T-cell (primary cell): ENCODE measurements at regions not wholly inside any gene's neighbourhood (a gene's known extent, or its start where the extent isn't known, plus 50 kb on each side); places are given as distances from the start of the nearest gene placed in this dataset.

Source experiments
- ATAC-seq, 4 experiments: fragments of 200-7000 bp in 3 of 4; fragments of 150-1000 bp in 1 of 4; cut with Tn5 transposase; replicated peaks in 1 of 4; 1 replicate in 3 of 4; 2 replicates in 1 of 4; pipeline ENCODE4 v1.10.0; 2021; ENCODE audit warnings: moderate library complexity in 3 of 4, mild to moderate bottlenecking in 2 of 4, moderate number of reproducible peaks in 1 of 4
- CTCF ChIA-PET, 2 donors: fragments of 300-600 bp; sonication (Branson Sonifier 250); formaldehyde crosslinking; loops; one replicate each; lab custom pipeline; 2022; ENCODE audit warnings: antibody characterized with exemption in 2 of 2; lab: Charles Lee
- POLR2A ChIA-PET, 2 donors: fragments of 300-600 bp; sonication (Branson Sonifier 250); formaldehyde crosslinking; loops; one replicate each; lab custom pipeline; 2022; ENCODE audit warnings: antibody characterized with exemption in 2 of 2; lab: Charles Lee
- DNase-seq, 35 experiments: peaks; one replicate each; pipeline versions ENCODE4 v3.0.0 to v3.0.0-alpha.2; 2013 to 2023
- H3K27ac ChIP-seq: one replicate; pipeline ENCODE4 v1.5.1; 2013; ENCODE audit warnings: low read length
- H3K27me3 ChIP-seq, 2 experiments: replicated peaks in 1 of 2; 1 replicate in 1 of 2; 2 replicates in 1 of 2; pipeline versions ENCODE4 v1.6.1 to v1.7.0; 2013; ENCODE audit warnings: low read length in 1 of 2, mixed read lengths in 1 of 2; ENCODE audit not compliant: control insufficient read depth in 2 of 2, insufficient read depth in 2 of 2; ENCODE audit errors: extremely low read depth in 1 of 2
- H3K36me3 ChIP-seq, 2 donors: 1 replicate in 1 of 2; 2 replicates in 1 of 2; pipeline versions ENCODE4 v1.6.1 to v1.7.0; 2013; ENCODE audit warnings: low read length in 1 of 2; ENCODE audit not compliant: control insufficient read depth in 2 of 2, insufficient read depth in 1 of 2; ENCODE audit errors: extremely low read depth in 1 of 2
- H3K4me1 ChIP-seq, 2 experiments: 1 replicate in 1 of 2; 2 replicates in 1 of 2; pipeline versions ENCODE4 v1.6.1 to v1.7.0; 2013; ENCODE audit warnings: low read length in 2 of 2, mixed read lengths in 1 of 2; ENCODE audit not compliant: insufficient read depth in 2 of 2, control insufficient read depth in 1 of 2; ENCODE audit errors: extremely low read depth in 1 of 2
- H3K4me3 ChIP-seq, 2 donors: 1 replicate in 1 of 2; 2 replicates in 1 of 2; pipeline versions ENCODE4 v1.5.1 to v1.7.0; 2013; ENCODE audit warnings: mild to moderate bottlenecking in 2 of 2, low read length in 1 of 2, moderate library complexity in 1 of 2; ENCODE audit not compliant: control insufficient read depth in 1 of 2; ENCODE audit errors: extremely low read depth in 1 of 2
- H3K9me3 ChIP-seq: 2 replicates; pipeline ENCODE4 v1.7.0; 2013
- H3K27ac Mint-ChIP-seq, 2 donors: one replicate each; pipeline ENCODE4 v1.8.0; 2020 to 2021; ENCODE audit warnings: mild to moderate bottlenecking in 2 of 2, mixed read lengths in 2 of 2
- H3K27me3 Mint-ChIP-seq, 2 donors: one replicate each; pipeline ENCODE4 v1.8.0; 2021 to 2022; ENCODE audit warnings: mixed read lengths in 2 of 2
- H3K36me3 Mint-ChIP-seq: one replicate; pipeline ENCODE4 v1.8.0; 2021; ENCODE audit warnings: mixed read lengths
- H3K4me1 Mint-ChIP-seq, 3 donors: one replicate each; pipeline ENCODE4 v1.8.0; 2020 to 2022; ENCODE audit warnings: mixed read lengths in 3 of 3, mild to moderate bottlenecking in 1 of 3
- H3K4me3 Mint-ChIP-seq, 3 donors: one replicate each; pipeline ENCODE4 v1.8.0; 2020 to 2022; ENCODE audit warnings: mild to moderate bottlenecking in 3 of 3, mixed read lengths in 3 of 3, moderate library complexity in 3 of 3
- H3K9me3 Mint-ChIP-seq, 3 donors: one replicate each; pipeline ENCODE4 v1.8.0; 2020 to 2022; ENCODE audit warnings: mixed read lengths in 3 of 3
- WGBS: methylation state at CpG from one replicate; pipeline ENCODE4 v1.1.5; 2013; ENCODE audit warnings: missing lambda C conversion rate; ENCODE audit not compliant: insufficient coverage; 5-methylcytosine and 5-hydroxymethylcytosine counted together

DNA sequence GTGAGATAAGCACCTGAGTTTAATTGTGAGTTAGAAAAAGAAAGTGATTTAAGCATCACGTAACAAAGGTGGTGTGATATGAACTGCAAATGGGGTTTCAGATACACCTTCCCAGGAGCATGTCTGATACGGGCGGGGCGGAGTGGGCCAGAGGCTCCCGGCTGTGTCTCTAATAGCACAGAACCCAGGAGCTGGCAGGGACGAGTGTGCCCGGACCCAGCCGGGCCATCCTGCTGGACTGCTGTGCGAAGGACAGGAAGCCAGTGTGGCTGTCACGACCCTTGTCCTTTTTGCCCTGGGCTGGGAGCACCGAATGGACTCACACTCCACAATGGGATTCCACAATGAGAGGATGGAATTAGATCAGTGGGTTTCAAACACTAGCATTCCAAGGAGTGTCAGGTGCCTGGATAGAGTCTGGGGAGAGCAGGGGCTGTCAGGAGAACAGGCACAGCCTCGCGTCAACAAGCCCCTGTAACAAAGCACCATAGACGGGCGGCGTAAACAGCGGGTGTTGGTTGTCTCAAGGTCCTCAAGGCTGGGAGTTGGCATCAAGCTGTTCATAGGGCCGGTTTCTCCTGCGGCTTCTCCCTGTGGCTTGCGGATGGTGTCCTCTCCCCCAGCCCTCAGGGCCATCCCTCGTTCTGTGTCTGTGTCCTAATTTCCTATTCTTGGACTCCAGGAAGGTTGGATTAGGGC is 242.6 kb upstream of the PITRM1 start:
- Histone ChIP-seq H3K4me1 (peaks cover 0 to 6% of the 10 kb centered on the region in 2 experiments), H3K27ac (no peak overlapping the region), H3K4me3 (no peak overlapping the region), H3K27me3 (peaks cover 0 to 7% of the 10 kb centered on the region in 2 experiments), H3K36me3 (no peaks in the 10 kb centered on the region), H3K9me3 (no peaks in the 10 kb centered on the region)
- Mint-ChIP-seq H3K9me3 (peaks cover 3 to 5% (median 5%) of the 10 kb centered on the region in 3 donors), H3K4me3 (no peak overlapping the region), H3K27ac (no peak overlapping the region), H3K4me1 (peaks cover 6 to 10% (median 10%) of the 10 kb centered on the region in 3 donors), H3K27me3 (peaks cover 0 to 4% of the 10 kb centered on the region in 2 donors), H3K36me3 (no peaks in the 10 kb centered on the region)
- DNase-seq (no peak), ATAC-seq (no peak)
- CTCF ChIA-PET: no interaction called here
- 88% methylated on average over 21 of the region's 21 CpGs for WGBS
- POLR2A ChIA-PET: no interaction called here

- no peak overlapping the region for H3K27ac Mint-ChIP-seq
- H3K4me3 ChIP-seq: no peak overlapping the region
- CTCF ChIA-PET: interaction anchor here in 1 of 2 donors (0.6 kb wide), 1 partner anchor 107 kb away, joined by 3 read pairs; no protein-coding TSS in a partner anchor
- peaks cover under 1 to 5% (median 5%) of the 10 kb centered on the region in 3 donors for H3K4me1 Mint-ChIP-seq
- peaks cover 3 to 5% (median 5%) of the 10 kb centered on the region in 3 donors for H3K9me3 Mint-ChIP-seq
- DNase-seq (no peak), ATAC-seq (no peak)
- no peaks in the 10 kb centered on the region for H3K36me3 Mint-ChIP-seq
- POLR2A ChIA-PET: no interaction called here
- H3K4me3 Mint-ChIP-seq: no peak overlapping the region
- 91% methylated on average over 6 of the region's 10 CpGs for WGBS
- peaks cover 0 to 6% of the 10 kb centered on the region in 2 experiments for H3K27me3 ChIP-seq
- no peaks in the 10 kb centered on the region for H3K36me3 ChIP-seq
- no peak overlapping the region for H3K27ac ChIP-seq
- peaks cover 0 to under 1% of the 10 kb centered on the region in 2 experiments for H3K4me1 ChIP-seq
- H3K9me3 ChIP-seq: no peaks in the 10 kb centered on the region
- no peaks in the 10 kb centered on the region for H3K27me3 Mint-ChIP-seq
Observed at GRCh38 chr10:3414667-3415023, 242.1 kb upstream of the PITRM1 start.

DNA sequence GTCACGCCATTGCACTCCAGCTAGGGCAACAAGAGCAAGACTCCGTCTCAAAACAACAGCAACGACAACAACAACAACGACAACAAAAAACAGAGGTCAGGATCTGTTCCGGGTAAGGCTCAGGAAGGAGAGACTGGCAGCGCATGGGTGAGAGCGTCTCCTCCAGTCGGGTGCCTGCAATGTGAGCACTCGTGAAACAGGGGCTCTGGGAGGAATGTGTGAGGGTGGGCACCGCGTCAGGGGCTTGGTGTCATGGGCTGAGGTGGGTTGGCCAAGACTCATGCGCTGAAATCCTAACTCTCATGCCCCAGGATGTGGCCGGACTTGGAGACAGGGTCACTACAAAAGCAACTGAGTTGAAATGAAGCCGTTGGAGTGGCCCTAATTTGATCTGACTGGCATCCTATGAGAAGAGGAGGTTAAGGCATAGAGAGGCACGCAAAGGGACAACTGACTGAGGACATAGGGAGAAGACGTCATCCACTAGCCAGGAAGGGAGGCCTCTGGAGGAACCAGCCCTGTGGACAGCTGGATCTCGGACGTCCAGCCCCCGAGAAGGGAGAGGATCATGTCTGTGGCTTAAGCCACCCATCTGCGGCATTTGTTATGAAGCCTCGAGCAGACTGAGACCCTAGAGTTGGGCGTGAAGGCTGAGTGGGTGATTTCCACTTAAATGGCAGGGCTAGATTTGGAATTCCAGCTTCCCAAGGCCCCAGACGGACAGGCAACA is 241.5 kb upstream of the PITRM1 start:
- DNase-seq (no peak), ATAC-seq (no peak)
- Histone ChIP-seq H3K9me3 (no peaks in the 10 kb centered on the region), H3K4me1 (no peaks in the 10 kb centered on the region), H3K36me3 (no peaks in the 10 kb centered on the region), H3K27ac (no peak overlapping the region), H3K4me3 (no peak overlapping the region), H3K27me3 (peaks cover 0 to 5% of the 10 kb centered on the region in 2 experiments)
- Mint-ChIP-seq H3K36me3 (no peaks in the 10 kb centered on the region), H3K4me1 (no peaks in the 10 kb centered on the region), H3K27me3 (no peaks in the 10 kb centered on the region), H3K9me3 (peaks cover 3 to 5% (median 5%) of the 10 kb centered on the region in 3 donors), H3K4me3 (no peak overlapping the region), H3K27ac (no peak overlapping the region)
- 89% methylated on average over 21 of the region's 23 CpGs for WGBS
- ChIA-PET CTCF (interaction anchor here in 1 of 2 donors (0.6 kb wide), 1 partner anchor 108 kb away, joined by 3 read pairs; no protein-coding TSS in a partner anchor), POLR2A (no interaction called here)

- POLR2A ChIA-PET: no interaction called here
- H3K36me3 ChIP-seq: no peaks in the 10 kb centered on the region
- no peak for DNase-seq
- no peak overlapping the region for H3K27ac Mint-ChIP-seq
- H3K9me3 Mint-ChIP-seq: peaks cover 3 to 5% (median 5%) of the 10 kb centered on the region in 3 donors
- no peak overlapping the region for H3K27ac ChIP-seq
- H3K36me3 Mint-ChIP-seq: no peaks in the 10 kb centered on the region
- no peaks in the 10 kb centered on the region for H3K4me1 Mint-ChIP-seq
- H3K4me3 ChIP-seq: no peak overlapping the region
- H3K4me3 Mint-ChIP-seq: no peak overlapping the region
- WGBS: 86% methylated on average over 16 of the region's 16 CpGs
- ATAC-seq: no peak
- CTCF ChIA-PET: no interaction called here
- H3K4me1 ChIP-seq: no peaks in the 10 kb centered on the region
- peaks cover 0 to 9% of the 10 kb centered on the region in 2 experiments for H3K27me3 ChIP-seq
- no peaks in the 10 kb centered on the region for H3K27me3 Mint-ChIP-seq
- H3K9me3 ChIP-seq: no peaks in the 10 kb centered on the region
Observed at GRCh38 chr10:3412646-3413045, 240.1 kb upstream of the PITRM1 start.

- Histone ChIP-seq H3K9me3 (no peaks in the 10 kb centered on the region), H3K27me3 (peaks cover 0 to 9% of the 10 kb centered on the region in 2 experiments), H3K4me1 (no peaks in the 10 kb centered on the region), H3K4me3 (no peak overlapping the region), H3K36me3 (no peaks in the 10 kb centered on the region), H3K27ac (no peak overlapping the region)
- DNase-seq (no peak), ATAC-seq (no peak)
- Mint-ChIP-seq H3K4me1 (no peaks in the 10 kb centered on the region), H3K27ac (no peak overlapping the region), H3K36me3 (no peaks in the 10 kb centered on the region), H3K27me3 (no peaks in the 10 kb centered on the region), H3K9me3 (peaks cover 3 to 5% (median 5%) of the 10 kb centered on the region in 3 donors), H3K4me3 (no peak overlapping the region)
- ChIA-PET CTCF (interaction anchor here in 1 of 2 donors (0.7 kb wide), 1 partner anchor 53 kb away, joined by 3 read pairs; no protein-coding TSS in a partner anchor), POLR2A (no interaction called here)
- WGBS: 84% methylated on average over 2 of the region's 5 CpGs
Observed at GRCh38 chr10:3412071-3412582, 239.5 kb upstream of the PITRM1 start.

DNA sequence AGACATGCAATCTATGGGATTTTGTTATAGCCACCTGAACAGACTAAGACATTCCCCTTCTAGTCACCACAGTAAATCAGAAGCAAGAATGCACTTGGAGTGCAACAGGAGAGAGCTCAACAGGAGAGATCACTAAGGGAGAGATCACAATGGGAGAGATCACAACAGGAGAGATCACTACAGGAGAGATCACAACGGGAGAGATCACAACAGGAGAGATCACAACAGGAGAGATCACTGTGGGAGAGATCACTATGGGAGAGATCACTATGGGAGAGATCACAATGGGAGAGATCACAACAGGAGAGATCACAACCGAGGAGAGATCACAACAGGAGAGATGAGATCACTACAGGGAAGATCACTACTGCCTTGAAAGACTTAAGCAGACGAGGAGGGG is 238.5 kb upstream of the PITRM1 start:
- DNase-seq (no peak), ATAC-seq (no peak)
- H3K36me3 ChIP-seq: no peaks in the 10 kb centered on the region
- H3K9me3 Mint-ChIP-seq: peaks cover 3 to 5% (median 5%) of the 10 kb centered on the region in 3 donors
- CTCF ChIA-PET: no interaction called here
- no peak overlapping the region for H3K27ac Mint-ChIP-seq
- 65% methylated on average over 3 of the region's 3 CpGs for WGBS
- H3K27ac ChIP-seq: no peak overlapping the region
- H3K4me1 Mint-ChIP-seq: no peaks in the 10 kb centered on the region
- no peak overlapping the region for H3K4me3 ChIP-seq
- H3K4me1 ChIP-seq: no peaks in the 10 kb centered on the region
- H3K27me3 ChIP-seq: peaks cover 0 to 12% of the 10 kb centered on the region in 2 experiments
- H3K36me3 Mint-ChIP-seq: no peaks in the 10 kb centered on the region
- POLR2A ChIA-PET: no interaction called here
- H3K9me3 ChIP-seq: no peaks in the 10 kb centered on the region
- no peak overlapping the region for H3K4me3 Mint-ChIP-seq
- peaks cover 0 to 2% of the 10 kb centered on the region in 2 donors for H3K27me3 Mint-ChIP-seq
